MM.1S (cell line): ENCODE measurements at regions not wholly inside any gene's neighbourhood (a gene's known extent, or its start where the extent isn't known, plus 50 kb on each side); places are given as distances from the start of the nearest gene placed in this dataset.

ENCODE experiments used
- DNase-seq: peaks from one replicate; pipeline ENCODE4 v3.0.0-alpha.2; 2015
- H2AFZ ChIP-seq: fragments of 300-600 bp; sonication (generic); 2 replicates; pipeline ENCODE4 v1.6.0; 2016; ENCODE audit warnings: antibody characterized with exemption, low read length
- H3F3A ChIP-seq: fragments of 300-600 bp; sonication (generic); 2 replicates; pipeline ENCODE4 v1.6.1; 2016; ENCODE audit warnings: mild to moderate bottlenecking, antibody characterized with exemption, low read length, moderate library complexity, mixed read lengths; ENCODE audit not compliant: insufficient read depth
- H3K27ac ChIP-seq: fragments of 300-600 bp; sonication (generic); 2 replicates; pipeline ENCODE4 v1.5.1; 2016; ENCODE audit warnings: mild to moderate bottlenecking, low read length
- H3K27me3 ChIP-seq: fragments of 300-600 bp; sonication (generic); replicated peaks from 2 replicates; pipeline ENCODE4 v1.6.0; 2016; ENCODE audit warnings: low read length; ENCODE audit not compliant: insufficient read depth
- H3K36me3 ChIP-seq: fragments of 300-600 bp; sonication (generic); replicated peaks from 2 replicates; pipeline ENCODE4 v1.6.1; 2016; ENCODE audit warnings: mild to moderate bottlenecking, low read length, mixed read lengths; ENCODE audit not compliant: insufficient read depth
- H3K4me1 ChIP-seq: fragments of 300-600 bp; sonication (generic); 2 replicates; pipeline ENCODE4 v1.6.1; 2016; ENCODE audit warnings: low read length, mixed read lengths
- H3K4me2 ChIP-seq: fragments of 300-600 bp; sonication (generic); 2 replicates; pipeline ENCODE4 v1.6.0; 2016; ENCODE audit warnings: low read depth, low read length
- H3K4me3 ChIP-seq: fragments of 300-600 bp; sonication (generic); 2 replicates; pipeline ENCODE4 v1.5.1; 2016; ENCODE audit warnings: low read length, mixed read lengths
- H3K79me2 ChIP-seq: fragments of 300-600 bp; sonication (generic); 2 replicates; pipeline ENCODE4 v1.6.1; 2016; ENCODE audit warnings: mixed run types, low read length, mixed read lengths
- H3K9ac ChIP-seq: fragments of 300-600 bp; sonication (generic); 2 replicates; pipeline ENCODE4 v1.6.1; 2016; ENCODE audit warnings: low read length, mixed read lengths
- H3K9me2 ChIP-seq: fragments of 300-600 bp; sonication (generic); replicated peaks from 2 replicates; pipeline ENCODE4 v1.6.1; 2016; ENCODE audit warnings: mild to moderate bottlenecking, low read length, mixed read lengths; ENCODE audit not compliant: insufficient read depth
- H3K9me3 ChIP-seq: fragments of 300-600 bp; sonication (generic); replicated peaks from 2 replicates; pipeline ENCODE4 v1.6.1; 2016; ENCODE audit warnings: mild to moderate bottlenecking, low read length, mixed read lengths; ENCODE audit not compliant: insufficient read depth
- H4K20me1 ChIP-seq: fragments of 300-600 bp; sonication (generic); 2 replicates; pipeline ENCODE4 v1.6.1; 2016; ENCODE audit warnings: mild to moderate bottlenecking, low read length, moderate library complexity, mixed read lengths; ENCODE audit not compliant: insufficient read depth
- CTCF ChIP-seq: fragments of 300-600 bp; sonication (generic); IDR thresholded peaks from 2 replicates; pipeline ENCODE4 v1.5.1; 2016; ENCODE audit warnings: antibody characterized with exemption, low read length, mixed read lengths
- EZH2 ChIP-seq: fragments of 300-600 bp; sonication (generic); optimal IDR thresholded peaks from 2 replicates; pipeline ENCODE3; 2017; ENCODE audit warnings: low read depth, mild to moderate bottlenecking, antibody characterized with exemption, low read length, mixed read lengths
- EZH2phosphoT487 ChIP-seq: fragments of 300-600 bp; sonication (generic); IDR thresholded peaks from 2 replicates; pipeline ENCODE4 v1.6.1; 2018; ENCODE audit warnings: antibody characterized with exemption, low read length

DNA sequence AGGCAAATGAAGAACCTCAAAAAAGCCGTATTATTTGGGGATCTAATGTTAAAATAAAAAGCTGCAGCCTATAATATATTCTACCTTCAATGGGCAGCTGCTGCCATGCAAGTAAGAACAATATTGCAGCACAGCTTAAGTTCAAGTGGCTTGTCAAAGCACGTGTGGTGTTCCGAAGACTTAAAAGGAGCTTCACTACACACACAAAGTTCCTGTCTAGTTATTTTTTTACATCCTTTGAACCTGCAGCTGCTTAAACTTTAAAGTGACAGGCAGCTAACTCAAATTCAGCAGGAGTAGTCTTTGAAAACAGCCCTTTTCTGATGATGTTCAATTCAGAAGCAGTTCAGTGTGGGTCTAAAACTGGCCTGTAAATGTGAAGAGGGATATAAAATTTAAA lies 85.8 kb upstream of the XIRP2 start:
- H3K4me1 ChIP-seq: no peaks in the 10 kb centered on the region
- DNase-seq: no peak
- H3K36me3 ChIP-seq: no peaks in the 10 kb centered on the region
- H3K4me2 ChIP-seq: no peak overlapping the region
- no peaks in the 10 kb centered on the region for H3K27me3 ChIP-seq
- no peak for TF ChIP-seq EZH2
- no peak for TF ChIP-seq CTCF
- H3F3A ChIP-seq: no peaks in the 10 kb centered on the region
- no peak overlapping the region for H3K4me3 ChIP-seq
- H2AFZ ChIP-seq: no peak overlapping the region
- H3K27ac ChIP-seq: no peak overlapping the region
- H3K9ac ChIP-seq: no peak overlapping the region
- no peaks in the 10 kb centered on the region for H4K20me1 ChIP-seq
- H3K9me2 ChIP-seq: no peaks in the 10 kb centered on the region
- no peaks in the 10 kb centered on the region for H3K79me2 ChIP-seq
- no peaks in the 10 kb centered on the region for H3K9me3 ChIP-seq

GRCh38 chr2:166792808-166793207 lies 95.5 kb upstream of the XIRP2 start:
- Histone ChIP-seq H3K9me2 (no peaks in the 10 kb centered on the region), H3K9ac (no peak overlapping the region), H3K27ac (no peak overlapping the region), H4K20me1 (no peaks in the 10 kb centered on the region), H3K27me3 (no peaks in the 10 kb centered on the region), H3K4me2 (no peak overlapping the region), H3F3A (no peaks in the 10 kb centered on the region), H3K4me1 (no peaks in the 10 kb centered on the region), H3K79me2 (no peaks in the 10 kb centered on the region), H3K9me3 (no peaks in the 10 kb centered on the region), H2AFZ (no peak overlapping the region), H3K4me3 (no peak overlapping the region), H3K36me3 (no peaks in the 10 kb centered on the region)
- TF ChIP-seq EZH2phosphoT487 (no peak), EZH2 (no peak), CTCF (no peak)
- DNase-seq: no peak

DNA sequence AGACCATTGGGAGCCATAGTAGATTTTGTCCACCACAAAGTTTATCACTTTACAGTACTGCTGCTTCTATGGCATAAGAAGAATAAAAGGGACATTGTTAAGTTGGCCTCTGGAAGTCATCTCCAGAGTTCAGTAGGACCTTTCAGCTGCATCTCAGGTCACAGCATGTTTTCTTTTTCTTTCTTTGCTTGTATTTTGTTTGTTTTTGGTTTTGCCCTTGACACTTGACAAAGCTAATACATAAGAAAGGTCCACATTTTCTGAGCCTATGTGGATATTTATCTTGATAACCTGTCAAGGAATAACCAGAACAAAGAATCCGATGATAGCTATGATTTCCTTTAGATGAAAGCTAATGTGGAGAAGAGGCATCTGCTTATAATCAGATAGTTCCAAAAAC lies 101.6 kb upstream of the XIRP2 start:
- DNase-seq: no peak
- H3K9me3 ChIP-seq: no peaks in the 10 kb centered on the region
- TF ChIP-seq CTCF (no peak), EZH2 (no peak), EZH2phosphoT487 (no peak)
- no peaks in the 10 kb centered on the region for H3K36me3 ChIP-seq
- H3K9me2 ChIP-seq: no peaks in the 10 kb centered on the region
- H3K4me2 ChIP-seq: no peak overlapping the region
- H3K4me3 ChIP-seq: no peak overlapping the region
- no peaks in the 10 kb centered on the region for H4K20me1 ChIP-seq
- no peaks in the 10 kb centered on the region for H3F3A ChIP-seq
- no peaks in the 10 kb centered on the region for H3K27me3 ChIP-seq
- no peaks in the 10 kb centered on the region for H3K4me1 ChIP-seq
- no peak overlapping the region for H2AFZ ChIP-seq
- no peak overlapping the region for H3K9ac ChIP-seq
- no peaks in the 10 kb centered on the region for H3K79me2 ChIP-seq
- no peak overlapping the region for H3K27ac ChIP-seq
